ENCODE measurements at regions not wholly inside any gene's neighbourhood (a gene's known extent, or its start where the extent isn't known, plus 50 kb on each side); places are given as distances from the start of the nearest gene placed in this dataset.
A peak's percentile ranks its signal among the peaks of the same experiment; 100 is the strongest.

GRCh38 chr6:168157272-168158212, 78.5 kb upstream of the FRMD1 start:
- peak overlapping the region; percentile 41 to 43 for H3K27ac ChIP-seq
- intact Hi-C loops (cut with DNase I; ENCODE audit: low total_unique reads): no loop called here
- H3K9me3 ChIP-seq: no peaks in the 10 kb centered on the region
- peaks cover 0 to 5% of the 10 kb centered on the region in 2 donors for H3K4me1 ChIP-seq
- H3K4me3 ChIP-seq: peak overlapping the region in 2 of 3 donors; percentile 35 to 45
- no peaks in the 10 kb centered on the region for H3K27me3 ChIP-seq
- DNase-seq (ENCODE audit: low spot score in 2 of 2): no peak
- H3K36me3 ChIP-seq: no peaks in the 10 kb centered on the region
- TF ChIP-seq POLR2AphosphoS5 (IDR thresholded peaks at IDR 0.05): no peak
- no peak for TF ChIP-seq CTCF (IDR thresholded peaks at IDR 0.05)
- TF ChIP-seq POLR2A (IDR thresholded peaks at IDR 0.05): no peak

DNA sequence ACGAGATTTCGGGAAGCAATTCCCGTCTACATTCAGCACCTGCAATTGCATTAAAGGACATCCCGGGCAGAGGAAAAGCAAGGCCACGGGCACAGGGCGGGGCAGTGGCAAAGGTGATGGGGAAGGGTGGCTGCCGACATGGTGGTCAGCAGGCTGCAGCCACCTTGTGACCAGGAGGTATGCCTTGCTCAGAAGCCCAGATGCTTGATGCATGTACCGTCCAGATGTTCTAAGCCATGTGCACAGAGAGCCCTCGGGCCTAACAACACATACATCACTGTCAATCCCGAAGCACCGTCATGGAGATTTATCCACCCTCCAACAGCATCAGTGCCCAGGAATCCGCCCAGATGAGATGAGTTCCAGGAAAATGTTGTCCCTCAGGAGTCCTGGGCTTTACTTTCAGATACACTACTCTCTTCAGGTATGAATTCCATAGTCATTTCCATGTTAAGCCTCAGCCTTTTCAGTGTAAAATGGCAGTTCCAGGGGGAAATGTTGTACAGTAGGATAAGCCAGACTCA, 77.8 kb upstream of the FRMD1 start:
- no peaks in the 10 kb centered on the region for H3K27me3 ChIP-seq
- no peaks in the 10 kb centered on the region for H3K9me3 ChIP-seq
- intact Hi-C loops (cut with DNase I; ENCODE audit: low total_unique reads): no loop called here
- H3K27ac ChIP-seq: peak overlapping the region in 1 of 2 donors; percentile 43
- no peak overlapping the region for H3K4me3 ChIP-seq
- H3K36me3 ChIP-seq: no peaks in the 10 kb centered on the region
- TF ChIP-seq POLR2A (IDR thresholded peaks at IDR 0.05) (no peak), CTCF (IDR thresholded peaks at IDR 0.05) (no peak)
- peaks cover 0 to 5% of the 10 kb centered on the region in 2 donors for H3K4me1 ChIP-seq
- DNase-seq (ENCODE audit: low spot score in 2 of 2): no peak

DNA sequence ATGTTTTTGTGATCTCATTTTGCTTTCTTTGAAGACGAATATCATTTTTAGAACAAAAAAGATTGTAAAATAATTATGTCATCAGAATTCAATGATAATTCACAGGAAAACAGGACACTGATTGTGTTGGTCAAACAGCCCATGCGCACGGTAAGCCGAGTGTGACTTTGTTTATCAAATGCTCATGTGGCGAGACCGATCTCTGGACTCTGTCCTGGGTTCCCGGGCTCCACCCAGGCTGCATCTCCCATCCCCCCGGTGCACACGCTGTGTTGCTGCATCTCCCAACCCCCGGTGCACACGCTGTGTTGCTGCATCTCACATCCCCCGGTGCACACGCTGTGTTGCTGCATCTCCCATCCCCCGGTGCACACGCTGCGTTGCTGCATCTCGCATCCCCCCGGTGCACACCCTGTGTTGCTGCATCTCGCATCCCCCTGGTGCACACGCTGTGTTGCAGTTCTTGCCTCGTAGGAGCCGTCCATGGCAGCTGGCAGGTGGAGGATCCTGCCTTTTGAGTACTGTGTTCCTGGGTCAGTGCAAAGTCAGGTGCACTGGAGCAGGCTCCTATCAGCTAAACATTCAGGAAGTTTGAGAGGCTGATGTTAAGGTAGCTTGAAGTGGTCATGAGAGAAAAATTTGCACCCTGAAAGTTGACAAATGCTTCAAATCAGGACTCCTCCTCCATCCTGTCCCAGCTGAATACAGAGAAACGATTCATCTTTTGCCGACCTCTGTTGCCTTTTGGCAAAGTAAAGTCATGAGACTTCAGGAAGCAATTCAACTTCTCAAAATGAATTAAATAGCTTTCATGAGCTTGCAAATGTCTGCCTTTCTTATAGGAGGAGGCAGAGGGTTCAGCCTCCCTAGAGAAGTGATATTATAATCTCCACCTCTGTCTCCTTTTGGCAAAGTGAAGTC, 77.1 kb upstream of the FRMD1 start:
- no peaks in the 10 kb centered on the region for H3K9me3 ChIP-seq
- no peaks in the 10 kb centered on the region for H3K27me3 ChIP-seq
- no peak for DNase-seq (ENCODE audit: low spot score in 2 of 2)
- TF ChIP-seq POLR2A (IDR thresholded peaks at IDR 0.05): no peak
- TF ChIP-seq CTCF (IDR thresholded peaks at IDR 0.05): no peak
- H3K4me3 ChIP-seq: no peak overlapping the region
- peaks cover 0 to 5% of the 10 kb centered on the region in 2 donors for H3K4me1 ChIP-seq
- H3K36me3 ChIP-seq: no peaks in the 10 kb centered on the region
- intact Hi-C loops (cut with DNase I; ENCODE audit: low total_unique reads): no loop called here
- H3K27ac ChIP-seq: no peak overlapping the region

DNA sequence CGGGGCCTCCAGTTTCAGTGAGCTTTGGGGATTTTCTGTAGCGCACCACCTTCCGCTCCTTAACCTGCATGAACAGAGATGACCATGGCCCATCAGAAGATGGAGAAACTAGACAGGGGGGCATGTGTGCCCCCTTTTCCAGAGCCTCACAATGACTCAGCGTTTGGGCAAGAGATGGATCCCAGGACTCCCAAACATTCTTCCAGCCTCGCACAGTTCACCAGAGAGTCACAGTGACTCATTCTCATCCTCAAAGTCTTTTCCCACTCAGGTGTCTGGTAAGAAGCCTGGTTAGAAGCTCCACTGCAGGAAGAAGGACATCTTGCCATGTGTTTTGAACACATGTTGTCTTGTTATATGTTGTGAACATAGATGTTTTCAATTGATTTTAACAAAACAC, 76.2 kb upstream of the FRMD1 start:
- H3K4me1 ChIP-seq: peaks cover 0 to 5% of the 10 kb centered on the region in 2 donors
- peaks cover 0 to 5% of the 10 kb centered on the region in 2 donors for H3K27me3 ChIP-seq
- TF ChIP-seq CTCF (IDR thresholded peaks at IDR 0.05) (no peak), POLR2A (IDR thresholded peaks at IDR 0.05) (no peak), POLR2AphosphoS5 (IDR thresholded peaks at IDR 0.05) (no peak)
- H3K9me3 ChIP-seq: no peaks in the 10 kb centered on the region
- H3K4me3 ChIP-seq: no peak overlapping the region
- no peak overlapping the region for H3K27ac ChIP-seq
- no peak for DNase-seq (ENCODE audit: low spot score in 2 of 2)
- intact Hi-C loops (cut with DNase I; ENCODE audit: low total_unique reads): no loop called here
- H3K36me3 ChIP-seq: no peaks in the 10 kb centered on the region
